ENCODE measurements at regions not wholly inside any gene's neighbourhood (a gene's known extent, or its start where the extent isn't known, plus 50 kb on each side); places are given as distances from the start of the nearest gene placed in this dataset.
"Not testable (repeated sequence)": the region's sequence is repeated elsewhere in the genome, so short reads cannot be mapped to it uniquely, and the experiment has no call there.

DNA sequence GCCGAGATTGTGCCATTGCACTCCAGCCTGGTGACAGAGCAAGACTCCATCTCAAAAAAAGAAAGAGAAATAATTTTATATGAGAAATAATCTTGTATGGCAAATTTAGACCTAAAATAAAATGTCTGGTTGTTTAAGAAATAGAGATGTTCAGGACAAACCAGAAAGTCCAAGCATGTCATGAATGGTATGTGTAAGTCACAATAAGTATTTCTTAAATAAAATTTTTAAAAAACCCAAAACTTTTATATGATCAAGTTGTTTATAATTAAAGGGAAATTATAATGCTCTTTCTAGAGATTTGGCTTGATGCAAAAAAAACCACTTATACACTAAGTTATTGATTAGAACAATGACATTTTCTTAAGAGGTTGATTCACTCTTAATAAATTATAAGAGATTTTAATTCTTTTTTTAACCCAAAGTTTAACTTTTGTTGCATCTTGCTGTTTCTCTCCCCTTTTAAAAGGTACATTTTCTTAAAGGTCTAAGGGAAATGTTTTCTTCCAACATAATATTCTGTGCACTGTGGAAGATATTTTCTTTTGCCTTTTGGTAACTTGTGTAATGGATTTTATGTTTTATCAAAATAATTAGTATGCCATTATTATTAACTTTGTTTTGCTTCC, 105.7 kb downstream of the RTP4 start:
- Histone ChIP-seq H3K9me3 (ENCODE audit: control insufficient read depth in 1 of 2, insufficient read depth in 1 of 2, low read length in 2 of 2) (peaks cover 4 to 18% of the 10 kb centered on the region in 2 experiments), H3K27ac (ENCODE audit: low read depth in 1 of 2, low read length in 2 of 2) (no peak overlapping the region), H3K4me3 (ENCODE audit: low read length) (no peak overlapping the region), H3K27me3 (ENCODE audit: control insufficient read depth in 1 of 2, insufficient read depth in 2 of 2, low read length in 2 of 2) (no peaks in the 10 kb centered on the region), H3K4me1 (ENCODE audit: insufficient read depth, low read length) (no peaks in the 10 kb centered on the region), H3K36me3 (ENCODE audit: insufficient read depth, low read length) (no peaks in the 10 kb centered on the region)
- H3K4me1 Mint-ChIP-seq (ENCODE audit: low read depth) = no peaks in the 10 kb centered on the region
- intact Hi-C loops (cut with DNase I, micrococcal nuclease) = no loop called here
- TF ChIP-seq, protein P1, sequence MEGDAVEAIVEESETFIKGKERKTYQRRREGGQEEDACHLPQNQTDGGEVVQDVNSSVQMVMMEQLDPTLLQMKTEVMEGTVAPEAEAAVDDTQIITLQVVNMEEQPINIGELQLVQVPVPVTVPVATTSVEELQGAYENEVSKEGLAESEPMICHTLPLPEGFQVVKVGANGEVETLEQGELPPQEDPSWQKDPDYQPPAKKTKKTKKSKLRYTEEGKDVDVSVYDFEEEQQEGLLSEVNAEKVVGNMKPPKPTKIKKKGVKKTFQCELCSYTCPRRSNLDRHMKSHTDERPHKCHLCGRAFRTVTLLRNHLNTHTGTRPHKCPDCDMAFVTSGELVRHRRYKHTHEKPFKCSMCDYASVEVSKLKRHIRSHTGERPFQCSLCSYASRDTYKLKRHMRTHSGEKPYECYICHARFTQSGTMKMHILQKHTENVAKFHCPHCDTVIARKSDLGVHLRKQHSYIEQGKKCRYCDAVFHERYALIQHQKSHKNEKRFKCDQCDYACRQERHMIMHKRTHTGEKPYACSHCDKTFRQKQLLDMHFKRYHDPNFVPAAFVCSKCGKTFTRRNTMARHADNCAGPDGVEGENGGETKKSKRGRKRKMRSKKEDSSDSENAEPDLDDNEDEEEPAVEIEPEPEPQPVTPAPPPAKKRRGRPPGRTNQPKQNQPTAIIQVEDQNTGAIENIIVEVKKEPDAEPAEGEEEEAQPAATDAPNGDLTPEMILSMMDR (IDR thresholded peaks at IDR 0.05) = no peak
- POLR2A ChIA-PET = no interaction called here
- no peak overlapping the region for H3K4me3 Mint-ChIP-seq
- no peak overlapping the region for H3K27ac Mint-ChIP-seq
- H3K27me3 Mint-ChIP-seq = peaks cover 16% of the 10 kb centered on the region
- ATAC-seq (ENCODE audit: poor library complexity) = no peak
- DNase-seq = no peak
- no peaks in the 10 kb centered on the region for H3K36me3 Mint-ChIP-seq (ENCODE audit: low read depth)
- peaks cover 6% of the 10 kb centered on the region for H3K9me3 Mint-ChIP-seq
- CTCF ChIA-PET = interaction anchor here (0.6 kb wide), 1 partner anchor 1761 kb away, joined by 3 read pairs; no protein-coding TSS in a partner anchor

DNA sequence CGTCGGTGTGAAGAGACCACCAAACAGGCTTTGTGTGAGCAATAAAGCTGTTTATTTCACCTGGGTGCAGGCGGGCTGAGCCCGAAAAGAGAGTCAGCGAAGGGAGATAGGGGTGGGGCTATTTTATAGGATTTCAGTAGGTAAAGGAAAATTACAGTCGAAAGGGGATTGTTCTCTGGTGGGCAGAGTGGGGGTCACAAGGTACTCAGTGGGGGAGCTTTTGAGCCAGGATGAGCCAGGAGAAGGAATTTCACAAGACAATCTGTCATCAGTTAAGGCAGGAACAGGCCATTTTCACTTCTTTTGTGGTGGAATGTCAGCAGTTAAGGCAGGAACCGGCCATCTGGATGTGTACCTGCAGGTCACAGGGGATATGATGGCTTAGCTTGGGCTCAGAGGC, 98.1 kb downstream of the RTP4 start:
- H3K9me3 Mint-ChIP-seq; ATAC-seq (ENCODE audit: poor library complexity); H3K27ac Mint-ChIP-seq; H3K4me1 Mint-ChIP-seq (ENCODE audit: low read depth); H3K4me3 Mint-ChIP-seq; CTCF ChIA-PET; H3K27me3 ChIP-seq (ENCODE audit: control insufficient read depth in 1 of 2, insufficient read depth in 2 of 2, low read length in 2 of 2); intact Hi-C loops (cut with DNase I, micrococcal nuclease); H3K27ac ChIP-seq (ENCODE audit: low read depth in 1 of 2, low read length in 2 of 2); POLR2A ChIA-PET; H3K4me3 ChIP-seq (ENCODE audit: low read length); H3K4me1 ChIP-seq (ENCODE audit: insufficient read depth, low read length); H3K36me3 ChIP-seq (ENCODE audit: insufficient read depth, low read length); H3K9me3 ChIP-seq (ENCODE audit: control insufficient read depth in 1 of 2, insufficient read depth in 1 of 2, low read length in 2 of 2); H3K36me3 Mint-ChIP-seq (ENCODE audit: low read depth); DNase-seq: not testable (repeated sequence)
- H3K27me3 Mint-ChIP-seq = peaks cover 35% of the 10 kb centered on the region

- Histone ChIP-seq H3K36me3 (ENCODE audit: insufficient read depth, low read length) (no peaks in the 10 kb centered on the region), H3K4me1 (ENCODE audit: insufficient read depth, low read length) (no peaks in the 10 kb centered on the region), H3K27me3 (ENCODE audit: control insufficient read depth in 1 of 2, insufficient read depth in 2 of 2, low read length in 2 of 2) (peaks cover 0 to 9% of the 10 kb centered on the region in 2 experiments), H3K27ac (ENCODE audit: low read depth in 1 of 2, low read length in 2 of 2) (no peak overlapping the region), H3K4me3 (ENCODE audit: low read length) (no peak overlapping the region), H3K9me3 (ENCODE audit: control insufficient read depth in 1 of 2, insufficient read depth in 1 of 2, low read length in 2 of 2) (no peaks in the 10 kb centered on the region)
- ChIA-PET CTCF (no interaction called here), POLR2A (no interaction called here)
- Mint-ChIP-seq H3K27ac (no peak overlapping the region), H3K9me3 (no peaks in the 10 kb centered on the region), H3K4me1 (ENCODE audit: low read depth) (no peaks in the 10 kb centered on the region), H3K4me3 (no peak overlapping the region), H3K36me3 (ENCODE audit: low read depth) (no peaks in the 10 kb centered on the region), H3K27me3 (peaks cover 31% of the 10 kb centered on the region)
- DNase-seq (no peak), ATAC-seq (ENCODE audit: poor library complexity) (no peak)
- TF ChIP-seq, protein P1 (IDR thresholded peaks at IDR 0.05) = no peak
- intact Hi-C loops (cut with DNase I, micrococcal nuclease) = no loop called here
Observed at GRCh38 chr3:187465503-187465902, 97.3 kb downstream of the RTP4 start.

- Histone ChIP-seq H3K4me3 (ENCODE audit: low read length) (no peak overlapping the region), H3K9me3 (ENCODE audit: control insufficient read depth in 1 of 2, insufficient read depth in 1 of 2, low read length in 2 of 2) (no peaks in the 10 kb centered on the region), H3K36me3 (ENCODE audit: insufficient read depth, low read length) (no peaks in the 10 kb centered on the region), H3K4me1 (ENCODE audit: insufficient read depth, low read length) (no peaks in the 10 kb centered on the region), H3K27ac (ENCODE audit: low read depth in 1 of 2, low read length in 2 of 2) (no peak overlapping the region), H3K27me3 (ENCODE audit: control insufficient read depth in 1 of 2, insufficient read depth in 2 of 2, low read length in 2 of 2) (peaks cover 0 to 9% of the 10 kb centered on the region in 2 experiments)
- H3K36me3 Mint-ChIP-seq (ENCODE audit: low read depth) = no peaks in the 10 kb centered on the region
- peaks cover 23% of the 10 kb centered on the region for H3K27me3 Mint-ChIP-seq
- no peaks in the 10 kb centered on the region for H3K9me3 Mint-ChIP-seq
- no peak for DNase-seq
- TF ChIP-seq, protein P1 (IDR thresholded peaks at IDR 0.05) = no peak
- H3K27ac Mint-ChIP-seq = no peak overlapping the region
- intact Hi-C loops (cut with DNase I, micrococcal nuclease) = no loop called here
- no peak for ATAC-seq (ENCODE audit: poor library complexity)
- POLR2A ChIA-PET = no interaction called here
- no peak overlapping the region for H3K4me3 Mint-ChIP-seq
- CTCF ChIA-PET = no interaction called here
- H3K4me1 Mint-ChIP-seq (ENCODE audit: low read depth) = no peaks in the 10 kb centered on the region
Observed at GRCh38 chr3:187464682-187465081, 96.5 kb downstream of the RTP4 start.

Measured in CD4-positive, alpha-beta T cell (primary cell).